ENCODE measurements at regions not wholly inside any gene's neighbourhood (a gene's known extent, or its start where the extent isn't known, plus 50 kb on each side); places are given as distances from the start of the nearest gene placed in this dataset.

GRCh38 chr9:135289081-135289491 lies 190.5 kb upstream of the PPP1R26 start:
- DNase-seq (ENCODE audit: low spot score), result no peak

- DNase-seq (ENCODE audit: low spot score), result no peak
Measured at GRCh38 chr9:135290086-135290485, 189.5 kb upstream of the PPP1R26 start.

- no peak for DNase-seq (ENCODE audit: low spot score)
Measured at GRCh38 chr9:135290566-135290965, 189.0 kb upstream of the PPP1R26 start.

- no peak for DNase-seq (ENCODE audit: low spot score)
Measured at GRCh38 chr9:135291165-135291564, 188.4 kb upstream of the PPP1R26 start.

GRCh38 chr9:135294836-135295235 lies 184.7 kb upstream of the PPP1R26 start:
- DNase-seq (ENCODE audit: low spot score), result peak; percentile 16

- DNase-seq (ENCODE audit: low spot score), result peak; percentile 28
Measured at GRCh38 chr9:135295551-135296300, 183.9 kb upstream of the PPP1R26 start.

GRCh38 chr9:135296735-135297455 lies 182.7 kb upstream of the PPP1R26 start:
- peak; percentile 53 for DNase-seq (ENCODE audit: low spot score)

- DNase-seq (ENCODE audit: low spot score), result peak; percentile 87
Measured at GRCh38 chr9:135297456-135298075, 182.0 kb upstream of the PPP1R26 start.

GRCh38 chr9:135299239-135299590 lies 180.4 kb upstream of the PPP1R26 start:
- DNase-seq (ENCODE audit: low spot score), result no peak

GRCh38 chr9:135299651-135300345 lies 179.8 kb upstream of the PPP1R26 start:
- peak; percentile 82 for DNase-seq (ENCODE audit: low spot score)

GRCh38 chr9:135300346-135301141 lies 179.0 kb upstream of the PPP1R26 start:
- DNase-seq (ENCODE audit: low spot score), result peak; percentile 71

- peak; percentile 80 for DNase-seq (ENCODE audit: low spot score)
Measured at GRCh38 chr9:135301271-135302263, 178.0 kb upstream of the PPP1R26 start.

- peak; percentile 73 for DNase-seq (ENCODE audit: low spot score)
Measured at GRCh38 chr9:135302329-135303279, 177.0 kb upstream of the PPP1R26 start.

- DNase-seq (ENCODE audit: low spot score), result peak; percentile 2
Measured at GRCh38 chr9:135303280-135303647, 176.3 kb upstream of the PPP1R26 start.

- DNase-seq (ENCODE audit: low spot score), result no peak
Measured at GRCh38 chr9:135303865-135304499, 175.6 kb upstream of the PPP1R26 start.

GRCh38 chr9:135304886-135305285 lies 174.7 kb upstream of the PPP1R26 start:
- peak; percentile 51 for DNase-seq (ENCODE audit: low spot score)

GRCh38 chr9:135305546-135306180 lies 173.9 kb upstream of the PPP1R26 start:
- peak; percentile 73 for DNase-seq (ENCODE audit: low spot score)

Measured in mesenteric fat pad (tissue), 1 donor.